HEK293 (cell line): ENCODE measurements at regions not wholly inside any gene's neighbourhood (a gene's known extent, or its start where the extent isn't known, plus 50 kb on each side); places are given as distances from the start of the nearest gene placed in this dataset.

Source experiments
- CTCF ChIA-PET: fragments of 350-600 bp; formaldehyde crosslinking; extraction: SDS; loops from one replicate; lab custom pipeline; 2021; ENCODE audit warnings: antibody characterized with exemption; lab: Yijun Ruan, JAX
- POLR2A ChIA-PET: fragments of 300-600 bp; formaldehyde crosslinking; extraction: SDS; loops from one replicate; lab custom pipeline; 2020; ENCODE audit warnings: antibody characterized with exemption, inconsistent platforms; lab: Yijun Ruan, JAX
- H3K27ac ChIP-seq: fragments of 200-500 bp; sonication (Bioruptor generic); 2 replicates; pipeline ENCODE4 v1.5.1; 2014; ENCODE audit warnings: low read depth, low read length, control low read depth, inconsistent platforms; ENCODE audit errors: extremely low read depth
- H3K36me3 ChIP-seq, 2 experiments: fragments of 200-500 bp in 1 of 2; sonication (Bioruptor generic) in 1 of 2; 1 replicate in 1 of 2; 2 replicates in 1 of 2; pipeline ENCODE4 v1.5.1; 2014 to 2017; ENCODE audit warnings: inconsistent platforms in 2 of 2, low read length in 2 of 2; ENCODE audit not compliant: control insufficient read depth in 2 of 2, insufficient read depth in 1 of 2
- H3K4me1 ChIP-seq: fragments of 200-500 bp; sonication (Bioruptor generic); 2 replicates; pipeline ENCODE4 v1.5.1; 2014; ENCODE audit warnings: mild to moderate bottlenecking, low read length, inconsistent platforms; ENCODE audit not compliant: control insufficient read depth, insufficient read depth
- H3K4me3 ChIP-seq: 2 replicates; pipeline ENCODE4 v1.5.1; 2011; ENCODE audit warnings: low read depth, mild to moderate bottlenecking, control low read depth, low read length, moderate library complexity
- H3K9me3 ChIP-seq: fragments of 200-500 bp; sonication (Bioruptor generic); 2 replicates; pipeline ENCODE4 v1.5.1; 2014; ENCODE audit warnings: low read depth, low read length, inconsistent platforms; ENCODE audit not compliant: control insufficient read depth, insufficient read depth
- ATF2 ChIP-seq: fragments of 450-650 bp; formaldehyde crosslinking; IDR thresholded peaks from 2 replicates; pipeline ENCODE4 v1.5.1; 2016; ENCODE audit warnings: missing biosample characterization, missing genetic modification characterization, low read depth
- GLIS2 ChIP-seq: fragments of 450-650 bp; formaldehyde crosslinking; IDR thresholded peaks from 2 replicates; pipeline ENCODE4 v1.5.1; 2016; ENCODE audit warnings: missing biosample characterization, missing genetic modification characterization
- IKZF3 ChIP-seq: fragments of 450-650 bp; IDR thresholded peaks from 2 replicates; pipeline ENCODE4 v1.5.0; 2018; ENCODE audit warnings: missing biosample characterization, mild to moderate bottlenecking, missing genetic modification characterization, moderate library complexity
- KLF8 ChIP-seq: fragments of 450-650 bp; formaldehyde crosslinking; IDR thresholded peaks from 2 replicates; pipeline ENCODE4 v1.5.1; 2016; ENCODE audit warnings: missing biosample characterization, missing genetic modification characterization
- KLF9 ChIP-seq: fragments of 450-650 bp; formaldehyde crosslinking; IDR thresholded peaks from 2 replicates; pipeline ENCODE4 v1.5.1; 2016; ENCODE audit warnings: missing biosample characterization, missing genetic modification characterization, low read depth
- MEIS1 ChIP-seq: sonication (generic); formaldehyde crosslinking; IDR thresholded peaks from 2 replicates; pipeline ENCODE4 v1.8.1; 2022; ENCODE audit warnings: missing genetic modification reagents, mild to moderate bottlenecking, borderline replicate concordance
- MZF1 ChIP-seq: fragments of 450-650 bp; formaldehyde crosslinking; IDR thresholded peaks from 2 replicates; pipeline ENCODE4 v1.5.1; 2017; ENCODE audit warnings: missing biosample characterization, missing genetic modification characterization, borderline replicate concordance
- PRDM6 ChIP-seq: fragments of 450-650 bp; formaldehyde crosslinking; IDR thresholded peaks from 2 replicates; pipeline ENCODE4 v1.5.1; 2017; ENCODE audit warnings: missing biosample characterization, missing genetic modification characterization
- ZBTB20 ChIP-seq: fragments of 450-650 bp; formaldehyde crosslinking; IDR thresholded peaks from 2 replicates; pipeline ENCODE4 v1.5.1; 2016; ENCODE audit warnings: missing biosample characterization, missing genetic modification characterization
- ZBTB8A ChIP-seq: fragments of 450-650 bp; formaldehyde crosslinking; IDR thresholded peaks from 2 replicates; pipeline ENCODE4 v1.5.1; 2016; ENCODE audit warnings: missing biosample characterization, missing genetic modification characterization
- ZFP69B ChIP-seq: fragments of 450-650 bp; formaldehyde crosslinking; IDR thresholded peaks from 2 replicates; pipeline ENCODE4 v1.5.1; 2016; ENCODE audit warnings: missing biosample characterization, missing genetic modification characterization
- ZIC2 ChIP-seq: fragments of 450-650 bp; formaldehyde crosslinking; IDR thresholded peaks from 2 replicates; pipeline ENCODE4 v1.5.1; 2016; ENCODE audit warnings: missing biosample characterization, missing genetic modification characterization
- ZNF112 ChIP-seq: fragments of 450-650 bp; formaldehyde crosslinking; IDR thresholded peaks from 2 replicates; pipeline ENCODE4 v1.5.0; 2017; ENCODE audit warnings: missing biosample characterization, missing genetic modification characterization
- ZNF133 ChIP-seq: fragments of 450-650 bp; formaldehyde crosslinking; IDR thresholded peaks from 2 replicates; pipeline ENCODE4 v1.5.1; 2016; ENCODE audit warnings: missing biosample characterization, missing genetic modification characterization
- ZNF138 ChIP-seq: fragments of 450-650 bp; formaldehyde crosslinking; IDR thresholded peaks from 2 replicates; pipeline ENCODE4 v1.5.1; 2016; ENCODE audit warnings: missing biosample characterization, missing genetic modification characterization, borderline replicate concordance
- ZNF23 ChIP-seq: fragments of 450-650 bp; formaldehyde crosslinking; IDR thresholded peaks from 2 replicates; pipeline ENCODE4 v1.5.1; 2016; ENCODE audit warnings: missing biosample characterization, missing genetic modification characterization, borderline replicate concordance
- ZNF324 ChIP-seq: fragments of 450-650 bp; formaldehyde crosslinking; IDR thresholded peaks from 2 replicates; pipeline ENCODE4 v1.5.1; 2016; ENCODE audit warnings: missing biosample characterization, missing genetic modification characterization
- ZNF391 ChIP-seq: fragments of 450-650 bp; formaldehyde crosslinking; IDR thresholded peaks from 2 replicates; pipeline ENCODE4 v1.5.1; 2016; ENCODE audit warnings: low read depth, missing biosample characterization, missing genetic modification characterization, borderline replicate concordance
- ZNF513 ChIP-seq: fragments of 450-650 bp; IDR thresholded peaks from 2 replicates; pipeline ENCODE4 v1.5.1; 2018; ENCODE audit warnings: missing biosample characterization, missing genetic modification characterization
- ZNF571 ChIP-seq: fragments of 450-650 bp; formaldehyde crosslinking; IDR thresholded peaks from 2 replicates; pipeline ENCODE4 v1.5.0; 2017; ENCODE audit warnings: missing biosample characterization, missing genetic modification characterization
- ZNF585B ChIP-seq: fragments of 450-650 bp; formaldehyde crosslinking; IDR thresholded peaks from 2 replicates; pipeline ENCODE4 v1.5.1; 2016; ENCODE audit warnings: missing biosample characterization, missing genetic modification characterization
- ZNF624 ChIP-seq: fragments of 450-650 bp; formaldehyde crosslinking; IDR thresholded peaks from 2 replicates; pipeline ENCODE4 v1.5.1; 2017; ENCODE audit warnings: missing biosample characterization, missing genetic modification characterization
- ZNF654 ChIP-seq: fragments of 450-650 bp; formaldehyde crosslinking; IDR thresholded peaks from 2 replicates; pipeline ENCODE4 v1.5.1; 2016; ENCODE audit warnings: low read depth, missing biosample characterization, missing genetic modification characterization
- ZNF792 ChIP-seq: fragments of 450-650 bp; formaldehyde crosslinking; IDR thresholded peaks from 2 replicates; pipeline ENCODE4 v1.5.1; 2016; ENCODE audit warnings: missing biosample characterization, missing genetic modification characterization
- ZNF843 ChIP-seq: fragments of 450-650 bp; formaldehyde crosslinking; IDR thresholded peaks from 2 replicates; pipeline ENCODE4 v1.5.1; 2016; ENCODE audit warnings: missing biosample characterization, missing genetic modification characterization
- ZXDB ChIP-seq: fragments of 450-650 bp; formaldehyde crosslinking; IDR thresholded peaks from 2 replicates; pipeline ENCODE4 v1.5.1; 2016; ENCODE audit warnings: missing biosample characterization, missing genetic modification characterization

- ChIA-PET CTCF (no interaction called here), POLR2A (no interaction called here)
- H3K4me1 ChIP-seq, result no peaks in the 10 kb centered on the region
- H3K4me3 ChIP-seq, result no peak overlapping the region
- no peaks in the 10 kb centered on the region for H3K9me3 ChIP-seq
- H3K27ac ChIP-seq, result no peak overlapping the region
- H3K36me3 ChIP-seq, result no peaks in the 10 kb centered on the region
- TF ChIP-seq ZNF843, result no peak
- no peak for TF ChIP-seq ZNF585B (tag by site-specific recombination)
- no peak for TF ChIP-seq ZNF324 (tag by site-specific recombination)
- no peak for TF ChIP-seq ZNF792 (tag by site-specific recombination)
- no peak for TF ChIP-seq ZNF571 (tag by site-specific recombination)
- no peak for TF ChIP-seq MEIS1 (CRISPR knock-in tag)
- TF ChIP-seq ZBTB8A (tag by site-specific recombination), result no peak
- no peak for TF ChIP-seq ZBTB20 (tag by site-specific recombination)
- TF ChIP-seq ZXDB, result no peak
- TF ChIP-seq ZNF133 (tag by site-specific recombination), result no peak
- TF ChIP-seq ZNF112, result no peak
- no peak for TF ChIP-seq KLF8 (tag by site-specific recombination)
These were observed 225.6 kb upstream of the FAM241A start for GRCh38 chr4:111919639-111920038.

GRCh38 chr4:111921714-111922113 is 223.5 kb upstream of the FAM241A start:
- H3K27ac ChIP-seq, result no peak overlapping the region
- ChIA-PET CTCF (interaction anchor here (1.0 kb wide), 1 partner anchor 16 kb away, joined by 4 read pairs; no protein-coding TSS in a partner anchor), POLR2A (no interaction called here)
- H3K36me3 ChIP-seq, result no peaks in the 10 kb centered on the region
- TF ChIP-seq ZNF138 (tag by site-specific recombination), result no peak
- no peak for TF ChIP-seq ZNF513 (tag by site-specific recombination)
- no peak for TF ChIP-seq PRDM6 (tag by site-specific recombination)
- TF ChIP-seq MZF1, result no peak
- TF ChIP-seq ZNF654, result no peak
- TF ChIP-seq ATF2 (tag by site-specific recombination), result no peak
- TF ChIP-seq ZNF391 (tag by site-specific recombination), result no peak
- no peak for TF ChIP-seq ZBTB20 (tag by site-specific recombination)
- no peak for TF ChIP-seq ZIC2
- TF ChIP-seq ZFP69B, result no peak
- no peak for TF ChIP-seq ZNF624 (tag by site-specific recombination)
- no peak for TF ChIP-seq ZNF23 (tag by site-specific recombination)
- TF ChIP-seq GLIS2 (tag by site-specific recombination), result no peak
- TF ChIP-seq IKZF3 (tag by site-specific recombination), result no peak
- TF ChIP-seq KLF9, result no peak
- no peak overlapping the region for H3K4me3 ChIP-seq
- H3K4me1 ChIP-seq, result no peaks in the 10 kb centered on the region
- H3K9me3 ChIP-seq, result no peaks in the 10 kb centered on the region
